Neural cell (in vitro differentiated cells): ENCODE measurements at regions not wholly inside any gene's neighbourhood (a gene's known extent, or its start where the extent isn't known, plus 50 kb on each side); places are given as distances from the start of the nearest gene placed in this dataset.

Experiments used
- H2AFZ ChIP-seq: fragments of 200-600, 300-800 bp; sonication (generic), shearing (Covaris generic); 2 replicates; pipeline ENCODE4 v1.6.0; 2014; ENCODE audit warnings: low read depth, mild to moderate bottlenecking, antibody characterized with exemption, low read length, moderate library complexity
- H3F3A ChIP-seq: fragments of 200-600 bp; shearing (Covaris generic); 2 replicates; pipeline ENCODE4 v1.6.1; 2016; ENCODE audit warnings: mild to moderate bottlenecking, moderate library complexity, mixed read lengths, antibody characterized with exemption, low read length; ENCODE audit not compliant: insufficient read depth, poor library complexity, severe bottlenecking
- H3K27ac ChIP-seq: fragments of 200-600, 300-800 bp; sonication (generic), shearing (Covaris generic); 2 replicates; pipeline ENCODE4 v1.5.1; 2014; ENCODE audit warnings: mild to moderate bottlenecking, low read length, moderate library complexity
- H3K27me3 ChIP-seq: fragments of 300-800, 200-600 bp; sonication (generic), shearing (Covaris generic); 2 replicates; pipeline ENCODE4 v1.6.0; 2014; ENCODE audit warnings: mild to moderate bottlenecking, low read depth, low read length, moderate library complexity; ENCODE audit not compliant: insufficient read depth
- H3K36me3 ChIP-seq: fragments of 300-800, 200-600 bp; sonication (generic), shearing (Covaris generic); 2 replicates; pipeline ENCODE4 v1.5.1; 2014; ENCODE audit warnings: mild to moderate bottlenecking, antibody characterized with exemption, low read length, moderate library complexity; ENCODE audit not compliant: insufficient read depth
- H3K4me2 ChIP-seq: fragments of 300-800, 200-600 bp; sonication (generic), shearing (Covaris generic); 2 replicates; pipeline ENCODE4 v1.6.0; 2014; ENCODE audit warnings: mild to moderate bottlenecking, low read length
- H3K4me3 ChIP-seq: fragments of 300-800, 200-600 bp; sonication (generic), shearing (Covaris generic); 2 replicates; pipeline ENCODE4 v1.5.1; 2014; ENCODE audit warnings: mild to moderate bottlenecking, low read length, moderate library complexity
- H3K79me2 ChIP-seq: fragments of 200-600 bp; shearing (Covaris generic); replicated peaks from 2 replicates; pipeline ENCODE4 v1.6.0; 2014; ENCODE audit warnings: mild to moderate bottlenecking, low read length, moderate library complexity; ENCODE audit not compliant: insufficient read depth
- H3K9ac ChIP-seq: fragments of 300-800, 200-600 bp; sonication (generic), shearing (Covaris generic); 2 replicates; pipeline ENCODE4 v1.6.1; 2016; ENCODE audit warnings: mild to moderate bottlenecking, low read length, mixed read lengths
- H3K9me2 ChIP-seq: fragments of 200-600 bp; shearing (Covaris generic); 2 replicates; pipeline ENCODE4 v1.6.1; 2016; ENCODE audit warnings: mild to moderate bottlenecking, low read length, mixed read lengths; ENCODE audit not compliant: insufficient read depth
- H3K9me3 ChIP-seq: fragments of 200-600, 300-800 bp; sonication (generic), shearing (Covaris generic); 2 replicates; pipeline ENCODE4 v1.6.1; 2016; ENCODE audit warnings: mild to moderate bottlenecking, mixed run types, low read length, moderate library complexity, mixed read lengths
- H4K20me1 ChIP-seq: fragments of 200-600 bp; shearing (Covaris generic); 2 replicates; pipeline ENCODE4 v1.6.1; 2016; ENCODE audit warnings: mild to moderate bottlenecking, mixed run types; ENCODE audit not compliant: insufficient read depth
- EP300 ChIP-seq: fragments of 450-650 bp; conservative IDR thresholded peaks from 2 replicates; pipeline ENCODE4 v1.6.1; 2014; ENCODE audit warnings: antibody characterized with exemption, mild to moderate bottlenecking, moderate library complexity; ENCODE audit not compliant: poor library complexity, severe bottlenecking
- EZH2 ChIP-seq: fragments of 200-600, 300-800 bp; shearing (Covaris generic), sonication (generic); IDR thresholded peaks from 2 replicates; pipeline ENCODE4 v1.6.1; 2014; ENCODE audit warnings: antibody characterized with exemption, low read length, borderline replicate concordance, mild to moderate bottlenecking; ENCODE audit not compliant: insufficient read depth, poor library complexity, severe bottlenecking
- MXI1 ChIP-seq: fragments of 450-650 bp; conservative IDR thresholded peaks from 2 replicates; pipeline ENCODE4 v1.6.1; 2014; ENCODE audit warnings: antibody characterized with exemption, mild to moderate bottlenecking; ENCODE audit not compliant: poor library complexity, severe bottlenecking
- POLR2AphosphoS5 ChIP-seq: IDR thresholded peaks from 2 replicates; pipeline ENCODE4 v1.6.1; 2012
- RAD21 ChIP-seq: fragments of 450-650 bp; conservative IDR thresholded peaks from 2 replicates; pipeline ENCODE4 v1.6.1; 2014; ENCODE audit warnings: antibody characterized with exemption, mild to moderate bottlenecking, moderate library complexity
- SMC3 ChIP-seq: fragments of 450-650 bp; conservative IDR thresholded peaks from 2 replicates; pipeline ENCODE4 v1.6.1; 2014; ENCODE audit warnings: antibody characterized with exemption, mild to moderate bottlenecking, moderate library complexity; ENCODE audit not compliant: poor library complexity
- TAF1 ChIP-seq: IDR thresholded peaks from 2 replicates; pipeline ENCODE4 v1.6.1; 2012; ENCODE audit warnings: low read depth
- TF ChIP-seq, protein P1 (sequence below): fragments of 450-650 bp; IDR thresholded peaks from 2 replicates; pipeline ENCODE4 v1.5.1; 2014; ENCODE audit warnings: antibody characterized with exemption, mild to moderate bottlenecking, moderate library complexity; ENCODE audit not compliant: poor library complexity, severe bottlenecking
- TF ChIP-seq, protein P2 (sequence below): IDR thresholded peaks from 2 replicates; pipeline ENCODE4 v1.6.1; 2012; ENCODE audit warnings: borderline replicate concordance

DNA sequence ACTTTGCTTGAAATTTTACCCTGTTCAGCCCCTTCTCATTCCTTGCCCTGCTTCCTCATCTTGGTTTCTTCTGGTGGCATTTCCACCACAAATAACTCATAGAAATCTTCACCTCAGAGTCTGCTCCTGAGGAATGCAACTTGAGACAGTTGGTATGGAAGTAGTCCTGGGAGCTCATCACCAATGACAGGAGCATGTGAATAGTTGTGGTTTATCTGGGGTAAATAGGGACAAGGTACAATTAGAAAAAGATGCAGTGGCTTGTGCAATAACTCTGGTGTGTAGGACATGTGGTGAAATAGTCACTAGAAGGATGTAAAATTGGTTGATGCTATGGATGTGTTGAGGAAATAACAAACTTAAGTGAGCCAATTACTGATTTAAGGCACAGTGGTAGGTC is 72.7 kb upstream of the CHRNA7 start:
- H3K27me3 ChIP-seq, result no peaks in the 10 kb centered on the region
- no peak overlapping the region for H3K4me3 ChIP-seq
- no peaks in the 10 kb centered on the region for H4K20me1 ChIP-seq
- TF ChIP-seq SMC3 (no peak), MXI1 (no peak), EZH2 (no peak), TAF1 (no peak), RAD21 (no peak), EP300 (no peak), POLR2AphosphoS5 (no peak)
- TF ChIP-seq, protein P1, sequence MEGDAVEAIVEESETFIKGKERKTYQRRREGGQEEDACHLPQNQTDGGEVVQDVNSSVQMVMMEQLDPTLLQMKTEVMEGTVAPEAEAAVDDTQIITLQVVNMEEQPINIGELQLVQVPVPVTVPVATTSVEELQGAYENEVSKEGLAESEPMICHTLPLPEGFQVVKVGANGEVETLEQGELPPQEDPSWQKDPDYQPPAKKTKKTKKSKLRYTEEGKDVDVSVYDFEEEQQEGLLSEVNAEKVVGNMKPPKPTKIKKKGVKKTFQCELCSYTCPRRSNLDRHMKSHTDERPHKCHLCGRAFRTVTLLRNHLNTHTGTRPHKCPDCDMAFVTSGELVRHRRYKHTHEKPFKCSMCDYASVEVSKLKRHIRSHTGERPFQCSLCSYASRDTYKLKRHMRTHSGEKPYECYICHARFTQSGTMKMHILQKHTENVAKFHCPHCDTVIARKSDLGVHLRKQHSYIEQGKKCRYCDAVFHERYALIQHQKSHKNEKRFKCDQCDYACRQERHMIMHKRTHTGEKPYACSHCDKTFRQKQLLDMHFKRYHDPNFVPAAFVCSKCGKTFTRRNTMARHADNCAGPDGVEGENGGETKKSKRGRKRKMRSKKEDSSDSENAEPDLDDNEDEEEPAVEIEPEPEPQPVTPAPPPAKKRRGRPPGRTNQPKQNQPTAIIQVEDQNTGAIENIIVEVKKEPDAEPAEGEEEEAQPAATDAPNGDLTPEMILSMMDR, result no peak
- TF ChIP-seq, protein P2, sequence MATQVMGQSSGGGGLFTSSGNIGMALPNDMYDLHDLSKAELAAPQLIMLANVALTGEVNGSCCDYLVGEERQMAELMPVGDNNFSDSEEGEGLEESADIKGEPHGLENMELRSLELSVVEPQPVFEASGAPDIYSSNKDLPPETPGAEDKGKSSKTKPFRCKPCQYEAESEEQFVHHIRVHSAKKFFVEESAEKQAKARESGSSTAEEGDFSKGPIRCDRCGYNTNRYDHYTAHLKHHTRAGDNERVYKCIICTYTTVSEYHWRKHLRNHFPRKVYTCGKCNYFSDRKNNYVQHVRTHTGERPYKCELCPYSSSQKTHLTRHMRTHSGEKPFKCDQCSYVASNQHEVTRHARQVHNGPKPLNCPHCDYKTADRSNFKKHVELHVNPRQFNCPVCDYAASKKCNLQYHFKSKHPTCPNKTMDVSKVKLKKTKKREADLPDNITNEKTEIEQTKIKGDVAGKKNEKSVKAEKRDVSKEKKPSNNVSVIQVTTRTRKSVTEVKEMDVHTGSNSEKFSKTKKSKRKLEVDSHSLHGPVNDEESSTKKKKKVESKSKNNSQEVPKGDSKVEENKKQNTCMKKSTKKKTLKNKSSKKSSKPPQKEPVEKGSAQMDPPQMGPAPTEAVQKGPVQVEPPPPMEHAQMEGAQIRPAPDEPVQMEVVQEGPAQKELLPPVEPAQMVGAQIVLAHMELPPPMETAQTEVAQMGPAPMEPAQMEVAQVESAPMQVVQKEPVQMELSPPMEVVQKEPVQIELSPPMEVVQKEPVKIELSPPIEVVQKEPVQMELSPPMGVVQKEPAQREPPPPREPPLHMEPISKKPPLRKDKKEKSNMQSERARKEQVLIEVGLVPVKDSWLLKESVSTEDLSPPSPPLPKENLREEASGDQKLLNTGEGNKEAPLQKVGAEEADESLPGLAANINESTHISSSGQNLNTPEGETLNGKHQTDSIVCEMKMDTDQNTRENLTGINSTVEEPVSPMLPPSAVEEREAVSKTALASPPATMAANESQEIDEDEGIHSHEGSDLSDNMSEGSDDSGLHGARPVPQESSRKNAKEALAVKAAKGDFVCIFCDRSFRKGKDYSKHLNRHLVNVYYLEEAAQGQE, result no peak
- H3K9ac ChIP-seq, result no peak overlapping the region
- no peak overlapping the region for H3K27ac ChIP-seq
- no peak overlapping the region for H2AFZ ChIP-seq
- H3F3A ChIP-seq, result no peaks in the 10 kb centered on the region
- no peaks in the 10 kb centered on the region for H3K79me2 ChIP-seq
- no peaks in the 10 kb centered on the region for H3K36me3 ChIP-seq
- no peaks in the 10 kb centered on the region for H3K9me3 ChIP-seq
- no peaks in the 10 kb centered on the region for H3K9me2 ChIP-seq
- no peak overlapping the region for H3K4me2 ChIP-seq

DNA sequence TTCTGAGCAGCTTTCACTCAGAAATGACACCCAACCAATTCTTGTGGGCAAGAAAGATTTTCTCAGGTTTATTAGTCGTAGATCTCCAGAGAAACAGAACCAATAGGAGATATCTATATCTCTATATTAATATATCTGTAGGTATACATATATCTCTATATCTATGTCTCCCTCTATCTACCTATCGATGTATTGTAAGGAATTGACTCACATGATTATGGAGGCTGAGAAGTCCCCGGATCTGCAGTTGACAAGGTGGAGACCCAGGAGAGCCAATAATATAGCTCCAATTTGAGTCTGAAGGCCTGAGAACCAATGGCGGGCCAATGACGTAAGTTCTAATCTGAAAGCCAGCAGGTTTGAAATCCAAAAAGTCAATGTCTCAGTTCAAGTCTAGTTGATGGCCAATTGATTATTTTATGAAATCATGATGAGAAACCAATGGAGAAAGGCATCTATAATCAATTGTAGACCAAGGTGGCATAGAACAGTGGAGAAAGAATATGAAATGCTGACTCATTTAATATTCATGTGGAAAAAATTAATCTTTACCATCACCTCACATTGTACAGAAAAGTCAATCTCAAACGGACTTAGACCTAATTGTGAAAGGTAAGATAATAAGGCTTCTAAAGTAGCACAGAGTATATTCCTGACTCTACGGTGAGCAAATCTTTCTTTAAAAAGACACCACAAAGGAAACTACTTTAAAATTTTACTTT is 65.6 kb upstream of the CHRNA7 start:
- no peaks in the 10 kb centered on the region for H3K79me2 ChIP-seq
- H3K9ac ChIP-seq, result no peak overlapping the region
- no peaks in the 10 kb centered on the region for H4K20me1 ChIP-seq
- H3K9me3 ChIP-seq, result no peaks in the 10 kb centered on the region
- no peaks in the 10 kb centered on the region for H3F3A ChIP-seq
- H3K27ac ChIP-seq, result no peak overlapping the region
- no peak overlapping the region for H2AFZ ChIP-seq
- no peaks in the 10 kb centered on the region for H3K27me3 ChIP-seq
- H3K4me3 ChIP-seq, result no peak overlapping the region
- no peaks in the 10 kb centered on the region for H3K36me3 ChIP-seq
- no peak for TF ChIP-seq EP300
- TF ChIP-seq, protein P1, result no peak
- no peak for TF ChIP-seq TAF1
- no peak for TF ChIP-seq POLR2AphosphoS5
- TF ChIP-seq RAD21, result no peak
- no peaks in the 10 kb centered on the region for H3K9me2 ChIP-seq
- H3K4me2 ChIP-seq, result no peak overlapping the region
